Cerebellar cortex (tissue), 1 donor: ENCODE measurements at regions not wholly inside any gene's neighbourhood (a gene's known extent, or its start where the extent isn't known, plus 50 kb on each side); places are given as distances from the start of the nearest gene placed in this dataset.
A peak's percentile ranks its signal among the peaks of the same experiment; 100 is the strongest.

Experiments
- DNase-seq: peaks from one replicate; pipeline ENCODE4 v3.0.0-alpha.2; 2015; ENCODE audit warnings: low spot score

DNA sequence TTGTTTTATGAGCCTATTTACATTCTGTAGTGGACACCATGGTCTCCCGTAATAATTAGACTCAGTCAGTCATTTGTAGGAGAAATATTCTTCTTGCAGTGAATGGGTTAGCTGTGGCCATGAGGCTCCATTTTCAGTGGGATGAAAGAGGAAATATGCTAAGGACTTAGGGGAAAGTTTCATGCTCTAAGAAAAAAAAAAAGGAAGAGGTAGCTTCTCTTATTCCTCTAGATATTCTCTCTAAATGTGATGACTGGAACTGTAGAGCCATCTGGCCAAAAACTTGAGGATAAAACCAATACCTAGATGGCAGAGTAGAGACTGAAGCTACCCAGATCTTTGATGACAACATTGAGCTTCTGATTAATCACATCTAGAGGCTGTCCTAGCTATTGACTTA lies 75.8 kb upstream of the SESN3 start:
- no peak for DNase-seq

DNA sequence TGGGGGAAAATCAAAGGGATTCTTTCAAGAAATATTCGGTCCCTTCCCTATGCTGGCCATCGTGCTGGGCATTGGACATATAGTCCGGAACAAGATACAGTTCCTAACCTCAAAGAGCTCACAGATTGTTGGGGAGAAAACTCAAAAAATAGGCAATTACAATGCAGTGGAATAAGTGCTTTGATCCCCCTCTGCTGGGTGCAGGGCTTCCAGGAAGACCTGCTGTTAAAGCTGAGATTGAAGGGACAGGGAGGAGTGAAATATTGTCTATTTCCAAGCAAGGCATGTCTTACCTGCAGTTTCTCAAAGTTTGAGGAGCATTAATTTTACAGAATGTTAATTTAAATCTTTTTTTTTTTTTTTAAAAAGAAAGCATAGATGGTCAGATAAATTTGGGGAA lies 75.1 kb upstream of the SESN3 start:
- no peak for DNase-seq

DNA sequence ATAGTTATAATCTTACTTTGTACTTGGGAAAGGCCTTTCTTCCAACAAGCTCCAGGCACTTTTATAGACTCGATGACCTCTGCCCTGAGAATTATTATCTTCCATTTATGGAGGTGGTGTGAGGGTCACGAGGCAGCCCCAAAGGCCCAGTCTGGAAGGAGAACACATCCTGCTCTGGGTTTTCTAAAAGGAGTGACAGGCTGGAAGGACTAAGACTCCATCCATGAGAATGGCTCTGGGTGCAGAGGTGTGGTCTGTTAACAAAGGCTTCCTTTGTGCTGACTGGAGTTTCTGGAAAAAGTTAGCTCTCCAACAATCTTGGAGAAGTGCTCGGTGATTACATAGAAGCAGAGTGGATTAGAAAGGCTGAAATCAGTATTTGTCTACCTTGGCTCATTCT lies 74.7 kb upstream of the SESN3 start:
- DNase-seq = no peak

DNA sequence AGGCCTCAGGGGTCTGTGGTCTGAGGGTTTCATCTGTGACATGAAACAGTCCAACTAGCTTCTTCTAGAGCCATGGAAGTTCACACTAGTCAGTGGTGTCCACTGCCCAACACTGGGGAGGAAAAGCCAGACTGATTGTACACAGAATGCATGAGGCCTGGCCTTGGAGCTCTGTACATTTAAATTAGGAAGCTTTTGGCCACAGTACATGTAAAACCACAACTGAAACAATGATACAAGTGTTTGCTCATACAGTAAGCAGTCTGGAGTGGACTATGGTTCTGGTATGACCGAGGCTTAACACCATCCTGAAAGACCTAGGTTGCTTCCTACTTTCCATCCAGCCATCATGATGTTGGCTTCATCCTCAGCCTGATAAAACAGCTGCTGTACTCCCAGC lies 73.8 kb upstream of the SESN3 start:
- no peak for DNase-seq

DNA sequence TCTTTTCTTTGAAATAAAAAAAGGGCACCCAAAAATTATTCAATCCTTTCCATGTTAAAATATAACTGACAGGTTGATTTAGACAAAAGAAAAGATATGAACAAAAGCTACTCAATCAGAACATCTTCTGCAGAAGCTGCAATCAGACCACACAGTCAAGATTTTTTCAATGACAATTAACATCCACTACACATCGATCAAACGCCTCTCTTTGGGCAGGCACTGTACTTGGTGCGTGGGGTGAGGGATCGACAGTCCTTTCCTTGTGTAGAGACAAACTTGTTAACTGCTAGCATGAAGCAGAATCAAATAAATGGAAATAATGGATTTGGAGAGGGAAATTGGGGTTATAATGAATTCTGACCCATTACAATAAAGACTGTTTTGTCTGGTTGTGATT lies 71.2 kb upstream of the SESN3 start:
- no peak for DNase-seq

DNA sequence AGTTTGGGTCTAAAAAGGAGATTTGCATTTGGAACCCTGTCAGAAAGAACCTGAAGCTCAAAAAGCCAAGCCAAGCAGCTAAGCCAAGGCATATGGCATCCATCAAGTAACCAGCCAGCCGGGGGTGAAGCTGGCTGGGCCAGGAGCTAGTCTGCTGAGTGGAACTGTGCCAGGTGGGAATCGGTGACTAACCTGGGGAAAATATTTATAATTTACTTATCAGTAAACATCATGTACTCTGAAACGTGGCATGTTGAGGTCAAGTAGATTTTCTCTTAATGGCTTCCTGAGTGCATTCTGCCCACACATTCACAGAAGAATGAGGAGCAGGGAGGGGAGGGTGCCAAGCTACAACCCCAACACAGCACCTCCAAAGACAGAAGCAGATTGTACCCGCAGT lies 70.5 kb upstream of the SESN3 start:
- peak; percentile 25 for DNase-seq

DNA sequence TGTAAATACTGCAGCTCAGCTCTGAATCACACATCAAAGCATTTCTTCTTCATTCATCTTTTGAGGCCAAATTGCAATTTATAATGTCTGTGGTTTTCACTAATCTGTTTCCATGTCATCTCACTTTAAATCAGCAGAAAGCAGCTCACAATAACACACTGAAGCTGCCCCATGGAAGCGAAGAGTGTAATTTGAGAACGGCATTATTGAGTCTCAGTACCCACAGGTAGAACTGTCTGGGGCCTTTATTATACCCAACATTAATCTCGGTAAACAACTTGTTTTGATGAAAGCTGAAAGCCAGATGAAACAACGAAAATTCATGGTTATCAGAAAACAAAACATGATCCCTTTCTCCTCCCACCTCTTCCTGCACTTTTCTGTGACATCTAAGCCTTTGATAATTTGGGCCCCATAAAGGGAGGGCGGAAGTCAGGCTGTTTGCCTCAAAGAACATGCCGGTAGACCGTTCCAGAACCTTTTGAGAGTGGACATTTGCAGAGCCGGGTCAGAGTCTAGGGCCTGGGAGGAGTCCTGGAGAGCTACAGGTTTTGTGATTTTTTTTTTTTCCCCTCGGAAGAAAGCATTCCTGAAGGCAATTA lies 68.2 kb upstream of the SESN3 start:
- DNase-seq = no peak

DNA sequence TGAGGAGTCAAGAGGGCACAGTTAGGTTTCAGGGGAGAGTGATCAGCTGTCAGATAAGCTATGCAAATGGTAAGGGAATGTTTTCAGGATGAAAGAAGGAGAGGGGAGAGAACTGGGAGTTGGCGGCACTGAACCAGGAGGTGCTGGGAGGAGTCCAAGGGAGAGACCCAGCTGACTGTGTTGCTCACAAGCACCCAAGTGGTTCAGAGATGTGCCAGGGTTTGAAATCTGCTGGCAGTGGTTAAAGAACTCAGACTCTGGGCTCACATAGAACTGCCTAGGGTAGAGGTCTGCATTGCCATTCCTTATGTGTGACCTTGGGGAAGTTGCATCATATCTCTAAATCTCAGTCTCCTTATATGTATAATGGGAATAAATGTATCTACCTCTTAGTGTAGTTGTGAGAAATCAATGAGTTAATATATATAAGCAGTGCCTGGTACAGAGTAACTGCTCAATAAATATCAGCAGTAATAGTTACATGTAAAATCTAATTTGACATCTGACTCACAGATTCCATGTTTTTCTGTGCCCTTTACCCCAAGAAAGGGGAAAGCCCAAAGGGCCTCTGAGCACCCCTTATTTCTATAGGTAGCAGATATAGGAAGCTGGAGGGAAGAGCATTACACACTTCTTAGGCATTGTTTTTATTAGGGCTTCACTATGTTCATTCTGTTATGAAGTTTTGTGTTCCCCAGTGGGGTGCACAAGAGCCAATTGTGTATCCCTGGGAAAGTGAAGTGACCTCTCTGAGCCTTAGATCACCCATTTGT lies 66.9 kb upstream of the SESN3 start:
- no peak for DNase-seq

DNA sequence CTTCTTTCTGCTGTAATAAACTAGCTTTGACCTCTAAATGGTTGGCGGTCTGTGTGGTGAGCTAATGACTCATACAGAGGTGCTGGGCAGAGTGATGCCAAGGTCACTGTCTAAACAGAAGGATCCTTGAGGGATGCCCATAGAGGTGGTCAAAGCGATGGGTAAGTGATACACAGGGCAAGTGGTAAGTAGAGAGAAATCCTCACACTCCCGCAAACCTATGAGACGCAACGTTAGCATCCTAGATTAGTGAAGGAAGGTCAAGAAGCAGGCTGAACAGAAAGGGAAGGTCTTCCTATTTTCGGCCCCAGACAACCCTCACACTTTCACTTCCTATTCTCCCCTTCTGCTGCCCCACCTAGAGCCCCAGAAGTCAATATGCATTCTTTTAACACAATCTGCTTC lies 65.6 kb upstream of the SESN3 start:
- DNase-seq = no peak

DNA sequence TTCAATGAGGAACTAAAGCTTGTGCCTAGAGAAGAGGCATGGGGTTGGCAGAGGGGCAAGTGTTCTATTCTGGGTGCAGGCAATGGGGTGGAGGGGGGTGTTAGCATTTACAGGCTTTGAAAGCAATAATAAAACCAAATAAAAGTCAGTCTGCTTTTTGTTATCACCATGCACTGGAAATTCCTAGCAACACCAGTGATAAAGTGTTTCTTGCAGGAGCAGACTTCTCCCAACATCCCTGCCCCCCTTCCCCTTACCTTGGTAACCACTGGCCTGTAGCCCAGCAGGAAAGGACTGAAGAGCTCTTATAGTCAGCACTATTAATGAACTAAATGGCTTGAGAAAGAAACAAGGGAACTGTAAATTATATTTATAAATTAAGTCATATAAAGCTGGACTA lies 65.2 kb upstream of the SESN3 start:
- no peak for DNase-seq

DNA sequence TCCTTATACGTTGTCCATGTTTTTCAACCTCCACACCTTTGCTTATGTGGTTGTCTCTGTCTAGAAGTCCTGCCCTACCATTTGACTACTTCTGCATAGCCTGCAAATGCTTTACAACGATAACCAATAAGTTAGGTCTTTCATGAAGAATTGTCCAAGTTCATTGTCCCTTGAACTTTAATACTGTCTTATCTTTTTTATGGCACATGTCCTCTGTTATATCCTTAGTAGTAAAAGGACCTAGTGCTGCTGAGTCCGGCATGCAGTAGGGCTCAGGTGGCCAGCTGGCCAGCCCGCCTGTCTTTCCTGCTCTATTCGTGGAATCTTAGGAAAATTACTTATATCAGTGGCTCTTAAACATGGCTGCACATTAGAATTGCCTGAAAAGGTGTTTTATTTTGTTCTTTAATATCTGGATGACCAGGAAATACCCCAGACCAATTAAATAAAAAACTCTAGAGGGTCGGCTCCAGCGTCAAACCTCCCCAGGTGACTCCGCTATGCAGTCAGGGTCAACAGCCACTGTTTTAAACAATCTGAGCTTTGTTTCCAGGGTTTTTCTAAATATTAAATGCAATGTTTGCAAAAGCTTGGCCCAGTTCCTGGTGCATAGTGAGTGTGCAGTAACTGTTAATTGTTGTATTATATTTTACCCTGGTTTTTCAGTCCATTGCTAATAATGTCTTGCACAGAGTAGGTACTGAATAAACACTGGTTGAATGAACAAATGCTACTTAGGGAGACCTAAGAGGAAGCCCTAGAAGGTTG lies 64.6 kb upstream of the SESN3 start:
- DNase-seq = no peak

DNA sequence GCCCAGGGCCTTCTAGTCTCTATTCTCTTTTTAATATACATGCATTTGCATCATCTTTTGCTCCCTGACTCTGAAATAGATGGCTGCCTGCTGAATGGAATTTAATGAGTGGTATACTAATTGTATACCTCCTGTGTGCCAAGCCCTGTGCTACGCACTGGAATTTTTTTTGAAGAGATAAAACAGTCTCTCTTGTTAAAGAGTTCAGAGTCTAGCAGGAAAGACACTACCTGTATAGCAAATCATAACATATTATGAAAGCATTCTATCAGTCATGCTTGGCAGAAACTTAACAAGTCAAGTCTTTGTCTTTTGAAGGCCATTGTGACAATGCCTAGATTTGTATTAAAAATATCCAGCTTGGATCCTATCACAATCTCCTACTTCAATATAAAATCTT lies 63.7 kb upstream of the SESN3 start:
- no peak for DNase-seq

DNA sequence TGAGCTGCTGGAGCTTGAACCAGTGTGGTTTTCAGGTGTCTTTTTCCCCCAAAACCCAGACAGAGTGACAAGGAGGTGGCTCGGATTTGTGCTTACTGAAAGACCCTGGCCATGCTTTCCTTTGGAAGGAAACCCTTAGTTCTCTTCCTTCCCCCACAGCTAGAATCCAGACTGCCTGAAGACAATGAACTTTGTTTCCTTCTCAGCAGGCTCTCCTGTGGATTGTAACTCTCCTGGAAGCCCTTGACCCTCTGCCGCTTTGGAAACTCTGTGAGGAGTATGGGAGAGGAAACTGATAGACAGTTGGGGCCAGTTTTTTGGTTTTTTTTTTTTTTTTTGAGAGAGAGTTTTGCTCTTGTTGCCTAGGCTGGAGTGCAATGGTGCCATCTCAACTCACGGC lies 62.1 kb upstream of the SESN3 start:
- no peak for DNase-seq

DNA sequence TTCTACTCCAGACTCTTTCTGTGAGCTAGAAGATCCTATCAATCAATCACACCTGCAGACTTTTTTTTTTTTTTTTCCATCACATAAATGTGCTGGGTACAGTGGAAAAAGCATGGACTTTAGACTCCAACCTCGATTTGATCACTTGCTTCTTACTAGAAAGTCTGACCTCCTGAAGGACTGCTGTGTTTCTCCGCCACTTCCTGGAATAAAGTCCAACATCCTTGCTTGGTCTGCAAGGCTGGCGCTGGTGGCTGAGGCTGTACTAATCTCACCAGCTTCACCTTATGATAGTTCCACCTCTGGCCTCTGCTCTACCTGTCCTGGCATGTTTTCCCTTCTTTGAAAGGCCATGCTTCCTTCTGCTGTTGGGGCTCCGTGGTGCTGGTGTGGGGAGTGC lies 60.9 kb upstream of the SESN3 start:
- no peak for DNase-seq

DNA sequence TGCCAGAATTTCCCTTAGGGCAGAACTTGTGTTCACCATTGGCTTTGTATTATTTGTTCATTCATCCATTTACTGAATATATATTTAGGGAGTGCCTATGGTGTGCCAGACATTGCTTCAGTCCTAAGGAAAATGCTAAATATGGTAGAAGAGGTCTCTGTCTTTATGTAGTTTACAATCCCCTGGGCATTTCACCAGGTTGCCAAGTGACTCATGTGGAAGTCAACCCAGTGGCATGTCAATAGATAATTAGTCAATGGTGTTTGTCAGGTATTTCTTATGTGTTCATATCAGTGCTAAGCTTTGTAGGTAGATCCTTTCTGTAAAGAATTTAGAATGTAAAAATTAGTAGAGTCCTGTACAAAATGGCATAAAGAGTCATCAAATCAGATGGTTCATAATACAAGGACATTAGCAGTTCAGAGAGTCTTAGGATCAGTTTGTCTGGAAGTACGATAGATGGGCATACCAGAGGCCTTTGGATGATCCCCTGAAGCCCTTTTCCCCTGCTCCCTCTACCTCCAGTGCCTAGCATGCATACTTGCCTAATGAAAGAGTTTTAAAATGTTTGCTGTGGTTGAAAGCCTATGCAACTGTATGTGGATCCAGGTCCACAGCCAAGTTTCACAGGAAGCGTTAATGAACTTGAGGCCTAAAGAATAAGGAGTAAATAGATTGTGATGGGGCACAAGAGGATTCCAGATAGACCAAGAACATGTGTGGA lies 58.5 kb upstream of the SESN3 start:
- no peak for DNase-seq

DNA sequence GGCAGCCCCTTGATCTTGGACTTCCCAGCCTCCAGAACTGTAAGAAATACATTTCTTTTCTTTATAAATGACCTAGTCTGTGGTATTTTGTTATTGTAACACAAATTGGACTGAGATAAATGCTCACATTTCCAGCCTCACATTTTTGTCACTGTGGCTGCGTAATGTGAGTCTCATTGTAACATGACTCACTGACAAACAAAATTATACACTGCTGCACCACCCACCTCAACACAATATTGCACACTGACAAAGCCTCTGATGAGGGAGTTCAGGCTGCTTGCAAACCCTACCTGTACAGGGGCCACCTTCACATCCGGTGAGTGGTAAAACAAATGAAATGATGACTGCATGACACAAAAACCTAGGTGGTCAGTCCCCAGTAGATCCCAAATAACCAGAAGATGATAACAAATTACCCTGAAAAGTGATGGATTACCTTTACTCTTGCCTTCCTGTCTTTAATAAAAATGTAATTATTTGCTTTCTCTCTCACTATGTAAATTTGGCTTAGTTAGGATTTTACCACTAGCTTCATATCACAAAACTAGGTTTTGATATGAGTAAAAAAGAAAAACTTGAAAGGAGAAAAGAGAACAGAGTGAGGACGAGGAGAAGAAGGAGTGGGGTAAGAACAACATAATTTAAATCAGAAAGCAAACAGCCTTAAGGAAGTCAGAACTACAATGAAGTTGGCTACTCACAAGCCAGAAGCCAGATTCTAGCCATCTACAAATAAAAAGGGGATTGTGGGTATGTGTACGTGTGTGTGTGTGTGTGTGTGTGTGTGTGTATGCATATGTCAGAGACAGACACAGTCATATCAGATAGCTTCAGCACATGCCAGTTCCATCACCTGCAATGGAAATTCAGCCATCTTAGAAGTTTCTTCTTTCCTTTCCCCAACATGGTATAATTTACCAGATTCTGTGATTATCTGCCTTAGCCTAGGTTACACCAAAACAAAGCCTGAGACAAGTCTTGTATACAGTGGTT lies 53.4 kb upstream of the SESN3 start:
- no peak for DNase-seq

DNA sequence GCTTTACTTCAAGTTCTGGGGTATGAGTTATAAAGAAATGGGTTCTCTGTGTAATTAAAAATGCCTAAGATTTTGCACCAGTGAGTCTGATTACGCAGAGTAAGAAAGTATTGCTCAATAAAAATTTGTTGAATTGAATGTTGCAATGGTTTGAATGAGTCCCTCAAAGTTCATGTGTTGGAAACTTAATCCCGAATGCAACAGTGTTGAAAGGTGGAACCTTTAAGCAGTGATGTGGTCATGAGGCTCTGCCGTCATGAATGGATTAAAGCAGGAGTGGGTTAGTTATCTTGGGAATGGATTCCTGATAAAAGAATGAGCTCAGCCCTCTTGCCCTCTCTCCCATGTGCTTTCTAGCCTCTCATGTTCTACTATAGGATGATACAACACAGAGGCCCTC lies 52.6 kb upstream of the SESN3 start:
- DNase-seq = no peak

DNA sequence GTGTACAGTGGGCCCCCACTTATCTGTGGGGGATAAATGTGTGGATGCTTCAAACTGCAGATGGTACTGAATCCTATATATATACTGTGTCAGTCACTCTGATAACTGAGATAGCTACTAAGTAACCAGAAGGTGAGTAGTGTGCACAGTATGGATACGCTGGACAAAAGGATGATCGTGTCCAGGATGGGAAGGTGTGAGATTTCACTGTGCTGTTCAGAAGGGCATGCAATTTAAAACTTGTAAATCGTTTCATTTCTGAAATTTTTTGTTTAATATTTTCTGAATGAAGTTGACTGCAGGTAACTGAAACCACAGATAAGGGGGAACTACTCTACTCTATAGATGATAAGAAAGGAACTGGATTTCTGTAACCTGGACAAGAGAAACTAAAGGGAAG lies 52.1 kb upstream of the SESN3 start:
- no peak for DNase-seq

DNA sequence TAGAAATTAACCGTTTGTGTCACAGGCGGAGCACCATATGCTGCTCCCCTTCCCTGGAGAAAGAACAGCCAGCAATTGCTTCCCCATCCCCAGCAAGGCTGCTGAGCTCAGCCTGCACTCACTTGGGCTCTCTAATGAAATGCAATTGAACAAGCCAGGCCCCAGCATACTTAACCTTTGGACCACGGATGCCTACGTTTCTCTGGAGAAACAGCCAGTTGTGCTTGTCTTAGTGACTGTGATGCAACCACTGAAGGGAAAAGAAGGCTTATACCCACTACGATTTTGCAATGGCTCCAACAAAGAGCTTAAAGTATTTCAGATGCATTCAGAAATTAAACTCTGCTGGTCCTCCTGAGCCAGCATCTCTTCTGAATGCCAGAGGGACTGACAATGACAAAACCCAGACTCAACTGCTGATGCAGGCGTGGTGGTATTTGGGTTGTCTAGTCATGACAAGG lies 51.3 kb upstream of the SESN3 start:
- no peak for DNase-seq
